Stimulated activated CD8-positive, alpha-beta memory T cell treated with anti-CD3 and anti-CD28 coated beads, Interleukin-2, amount 100 ng/mL, for 48 hours (primary cell): ENCODE measurements at regions not wholly inside any gene's neighbourhood (a gene's known extent, or its start where the extent isn't known, plus 50 kb on each side); places are given as distances from the start of the nearest gene placed in this dataset.
"Not testable (repeated sequence)": the region's sequence is repeated elsewhere in the genome, so short reads cannot be mapped to it uniquely, and the experiment has no call there.

Source experiments
- DNase-seq, 2 donors: peaks; one replicate each; pipeline ENCODE4 v3.0.0-alpha.2; 2020; ENCODE audit warnings: low read depth in 2 of 2

DNA sequence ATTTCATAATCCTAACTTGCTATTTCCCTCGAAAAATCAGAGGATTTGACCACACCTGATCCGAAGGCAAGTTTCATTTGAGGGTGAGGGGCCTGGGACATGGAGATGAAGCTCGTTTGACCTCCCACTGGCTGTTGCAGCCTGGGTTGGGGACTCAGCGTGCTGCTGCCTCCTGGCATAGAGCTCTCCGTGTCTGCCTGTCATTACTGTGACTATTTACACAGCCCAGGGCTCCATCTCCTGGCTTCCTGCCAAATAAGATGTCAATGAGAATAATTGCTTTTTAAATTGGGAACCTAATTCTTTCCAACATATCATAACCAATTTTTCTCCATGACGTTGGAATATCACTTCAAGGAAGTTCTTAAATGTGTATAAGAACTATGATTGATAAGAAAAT is 139.3 kb upstream of the COBL start:
- DNase-seq = no peak

DNA sequence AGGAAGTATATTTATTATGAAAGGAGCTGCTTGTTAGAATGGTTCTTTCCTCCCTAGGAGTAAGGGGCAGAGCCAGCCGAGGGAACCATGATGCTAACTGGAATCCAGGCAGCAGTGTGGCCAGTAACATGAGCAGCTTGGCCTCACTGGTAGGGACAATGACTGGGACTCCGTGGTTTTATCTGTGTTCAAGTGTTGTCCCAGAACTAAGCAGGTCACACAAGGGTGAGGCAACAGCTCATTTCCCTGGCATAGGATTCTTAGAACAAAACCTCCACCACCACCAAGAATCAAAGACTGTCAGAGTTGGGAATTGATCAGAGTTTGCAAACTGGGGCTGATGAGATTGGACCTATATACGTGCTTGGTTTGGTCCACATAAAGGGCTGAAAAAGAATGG is 138.9 kb upstream of the COBL start:
- DNase-seq = no peak

DNA sequence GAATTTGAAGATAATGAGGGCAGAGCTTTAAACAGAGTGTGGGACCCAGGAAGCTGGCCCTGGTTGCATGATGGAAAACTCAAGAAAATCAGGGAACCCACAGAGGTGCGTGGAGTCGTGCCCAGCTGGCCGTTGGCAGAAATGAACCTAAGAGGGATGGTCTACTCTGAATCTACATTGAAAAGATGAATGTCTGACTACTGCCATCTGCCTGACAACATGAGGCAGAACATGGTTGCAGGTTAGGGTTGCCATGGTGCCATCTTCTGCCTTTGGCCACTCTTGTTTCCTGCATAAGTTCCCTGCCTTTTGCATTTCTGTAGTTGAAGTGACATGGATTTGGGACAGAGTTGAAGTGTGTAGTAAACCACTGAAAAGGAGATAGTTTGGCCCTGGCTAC is 138.5 kb upstream of the COBL start:
- no peak for DNase-seq

DNA sequence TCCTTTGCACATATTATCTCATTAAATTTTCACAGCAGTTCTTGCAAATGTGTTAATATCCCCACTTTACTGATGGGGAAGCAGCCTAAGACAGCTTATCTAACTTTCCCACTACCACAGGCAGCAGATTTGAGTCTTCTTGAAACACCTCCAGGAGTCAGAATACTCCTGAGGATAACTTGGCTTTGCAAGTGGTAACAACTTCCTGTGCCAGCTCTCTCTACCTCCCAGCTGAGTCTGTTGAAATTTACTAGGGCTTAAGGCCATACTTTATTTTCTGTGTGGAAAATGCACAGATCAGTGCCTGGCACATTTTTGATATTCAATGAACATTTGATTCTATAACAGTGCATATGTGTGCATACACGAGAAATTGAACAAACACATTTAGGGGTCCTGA is 136.1 kb upstream of the COBL start:
- no peak for DNase-seq

DNA sequence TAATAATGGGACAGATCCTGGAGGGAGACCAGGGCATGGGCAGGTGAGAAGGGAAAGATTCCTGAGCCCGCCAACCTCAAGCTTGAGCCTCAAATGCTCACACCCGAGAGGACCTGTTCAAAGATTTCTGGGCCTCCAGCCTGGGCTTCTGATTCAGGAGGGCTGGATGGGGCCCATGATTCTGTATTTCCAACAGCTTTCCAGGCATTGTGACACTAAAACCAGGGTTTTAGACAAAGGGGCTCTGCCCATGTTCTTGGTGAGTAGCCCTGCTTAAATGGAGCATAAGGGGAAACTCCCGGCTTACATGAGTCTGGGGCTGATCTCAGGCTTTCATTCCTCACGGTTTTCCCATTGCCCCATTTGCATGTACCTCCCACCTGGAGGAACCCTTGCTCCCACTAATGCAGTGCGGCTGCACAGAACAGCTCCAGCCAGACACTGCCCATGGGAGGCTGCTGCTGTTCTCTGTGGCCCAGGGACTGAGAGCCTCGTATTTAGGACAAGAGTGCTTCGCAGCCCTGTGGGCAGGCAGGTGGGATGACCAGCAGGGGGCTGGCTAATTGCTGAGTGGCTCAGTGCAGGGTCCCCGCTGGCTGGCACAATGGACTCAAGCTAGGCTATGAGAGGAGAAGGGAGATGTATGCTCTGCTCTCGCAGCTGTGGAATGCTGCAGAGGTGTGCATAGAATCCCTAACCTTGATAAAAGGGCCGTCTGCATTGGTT is 135.3 kb upstream of the COBL start:
- no peak for DNase-seq

DNA sequence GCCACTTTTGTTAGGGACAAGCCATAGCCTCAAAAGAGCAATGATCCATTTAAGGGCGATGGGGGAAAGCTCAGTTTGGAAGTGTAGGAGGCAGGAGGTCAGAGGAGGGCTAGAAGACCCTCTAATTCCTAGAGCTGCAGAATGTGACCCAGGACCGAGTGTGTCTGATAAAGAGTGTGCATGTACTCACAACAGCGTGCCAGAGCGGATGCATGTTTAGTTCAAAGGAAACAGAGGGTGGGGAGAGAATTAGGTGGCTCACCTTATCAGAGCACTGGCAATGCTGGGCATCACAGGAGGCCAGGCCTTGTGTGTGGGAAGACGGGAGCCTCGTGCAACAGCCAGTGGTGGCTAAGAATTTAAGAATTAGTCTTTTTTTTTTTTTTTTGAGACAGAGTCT is 133.9 kb upstream of the COBL start:
- DNase-seq = no peak

DNA sequence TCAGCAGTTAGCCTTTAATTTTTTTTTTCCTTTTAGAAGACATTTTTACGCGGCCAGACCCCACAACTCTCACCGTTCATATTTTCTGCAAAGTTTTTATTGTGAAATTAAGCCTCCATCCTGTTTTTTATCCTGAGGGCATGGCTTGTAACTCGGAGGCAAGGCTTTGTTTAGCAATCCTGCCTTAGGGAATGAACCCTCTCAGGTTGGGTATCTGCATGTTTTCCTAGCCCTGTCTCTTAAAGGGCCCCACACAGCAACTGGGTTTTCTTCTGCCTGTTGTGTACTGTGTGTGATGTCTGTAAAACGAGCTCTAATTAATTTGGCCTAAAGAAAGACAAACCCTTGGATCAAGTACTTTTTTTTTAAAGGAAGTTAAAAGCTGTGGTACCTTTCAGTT is 130.2 kb upstream of the COBL start:
- no peak for DNase-seq

DNA sequence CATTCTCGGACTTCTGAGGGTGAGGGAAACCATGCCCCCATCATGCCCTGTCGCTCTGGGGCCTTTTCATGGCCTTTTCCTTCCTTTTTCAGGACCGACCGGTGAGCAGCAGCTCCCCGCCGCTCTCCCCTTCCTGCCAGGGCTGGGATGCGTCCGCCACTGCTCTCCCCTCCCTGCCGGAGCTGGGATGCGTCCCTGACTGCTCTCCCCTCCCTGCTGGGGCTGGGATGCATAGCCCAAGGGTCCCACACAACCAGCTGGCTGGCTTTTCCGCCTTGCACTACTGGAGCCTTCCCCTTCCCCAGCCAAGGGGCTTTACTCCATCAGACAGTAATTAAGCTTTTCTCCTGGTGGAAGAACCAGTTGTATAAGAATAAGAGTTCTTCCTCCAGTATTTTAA is 129.7 kb upstream of the COBL start:
- DNase-seq = no peak

DNA sequence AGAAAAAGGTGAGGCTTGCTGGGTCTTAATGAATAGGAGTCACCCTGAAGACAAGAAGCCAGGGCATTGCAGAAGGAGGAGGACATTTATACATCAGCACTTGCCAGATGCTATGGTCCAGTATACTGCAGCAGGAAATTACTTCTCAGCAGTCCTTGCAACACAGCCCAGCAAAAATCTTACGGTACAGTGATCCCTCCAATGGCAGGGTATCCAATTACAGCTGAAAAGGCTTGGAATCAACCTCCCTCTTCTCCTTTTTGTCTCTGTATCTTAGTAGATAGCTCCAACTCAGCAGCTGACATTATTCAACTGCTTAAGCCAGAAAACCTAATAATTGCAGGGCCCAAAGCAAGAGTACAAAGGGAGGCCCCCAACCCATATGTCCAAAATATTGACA is 128.3 kb upstream of the COBL start:
- DNase-seq = no peak

DNA sequence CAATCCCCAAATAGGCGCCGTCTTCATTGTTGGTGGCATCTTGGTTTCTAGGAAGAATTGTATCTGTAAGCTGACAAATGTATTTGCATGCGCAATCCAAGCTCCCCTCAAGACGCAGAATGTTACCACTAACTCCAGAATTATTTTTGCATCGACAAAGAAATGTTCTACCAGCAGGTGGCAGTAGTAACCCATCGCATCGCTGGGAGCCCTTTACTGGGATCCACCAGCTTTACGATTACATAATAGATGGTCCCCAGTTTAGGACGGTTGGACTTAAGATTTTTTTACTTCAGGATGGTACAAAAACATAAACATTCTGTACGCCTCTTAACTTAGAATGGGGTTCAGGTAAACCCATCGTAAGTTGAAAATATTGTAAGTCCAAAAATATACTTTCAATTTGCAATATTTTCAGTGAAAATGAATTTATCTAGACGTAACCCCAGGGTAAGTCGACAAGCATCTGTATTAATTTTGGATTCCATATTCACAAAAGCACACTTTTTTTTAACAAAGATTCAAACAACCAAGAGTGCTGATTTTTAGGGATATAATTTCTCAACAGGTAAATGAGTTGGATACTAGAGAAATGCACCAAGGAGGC is 114.0 kb upstream of the COBL start:
- peak; percentile 10 to 15 for DNase-seq

DNA sequence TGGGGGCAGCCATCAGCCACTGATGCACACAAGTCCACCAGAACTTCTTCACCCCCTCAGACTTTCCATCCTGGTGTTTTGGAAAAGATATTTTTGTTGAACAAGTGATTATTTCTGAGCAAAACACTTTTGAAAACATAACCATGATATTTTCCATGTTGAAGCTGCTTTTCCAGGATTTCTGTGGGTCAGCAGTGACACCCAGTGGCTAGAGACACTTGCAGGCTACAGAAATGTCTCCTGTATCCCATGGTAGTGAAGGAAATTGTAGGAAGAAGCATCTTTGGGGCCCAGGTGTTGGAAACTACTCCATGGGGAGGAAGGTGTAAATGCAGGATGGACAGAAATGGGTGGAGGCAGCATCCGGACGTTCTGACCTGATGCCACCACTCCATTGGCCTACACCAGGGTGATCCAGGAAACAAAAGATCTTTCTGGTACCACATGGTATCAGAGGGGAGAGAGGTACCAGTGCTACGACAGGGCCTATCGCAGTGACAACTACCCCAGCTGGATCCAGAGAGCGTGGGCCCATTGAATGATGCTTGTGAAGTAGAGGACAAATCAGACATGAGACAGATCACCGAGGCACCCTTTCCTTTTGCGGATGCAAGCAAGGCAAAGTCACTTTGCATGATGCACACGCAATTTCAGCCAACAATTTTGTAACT is 111.7 kb upstream of the COBL start:
- DNase-seq = no peak

DNA sequence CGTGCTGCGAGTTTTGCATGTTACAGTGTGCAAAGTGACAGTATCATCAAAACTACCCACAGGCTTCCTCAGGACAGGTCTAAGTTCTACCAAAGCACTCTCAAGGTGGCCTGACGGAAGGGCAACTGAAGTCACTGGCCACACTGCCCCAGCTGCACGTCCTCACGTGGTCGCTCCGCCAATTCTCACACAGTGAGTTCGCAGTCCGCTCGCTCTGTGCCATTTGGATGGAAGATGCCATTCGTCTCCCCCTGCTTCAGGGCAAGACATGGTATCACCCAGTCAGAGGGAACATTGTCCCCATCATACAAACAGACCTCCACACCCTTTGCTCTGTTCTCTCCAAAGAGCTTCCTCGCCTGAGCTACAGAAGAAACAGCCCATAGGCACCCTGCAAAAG is 109.6 kb upstream of the COBL start:
- DNase-seq = no peak

DNA sequence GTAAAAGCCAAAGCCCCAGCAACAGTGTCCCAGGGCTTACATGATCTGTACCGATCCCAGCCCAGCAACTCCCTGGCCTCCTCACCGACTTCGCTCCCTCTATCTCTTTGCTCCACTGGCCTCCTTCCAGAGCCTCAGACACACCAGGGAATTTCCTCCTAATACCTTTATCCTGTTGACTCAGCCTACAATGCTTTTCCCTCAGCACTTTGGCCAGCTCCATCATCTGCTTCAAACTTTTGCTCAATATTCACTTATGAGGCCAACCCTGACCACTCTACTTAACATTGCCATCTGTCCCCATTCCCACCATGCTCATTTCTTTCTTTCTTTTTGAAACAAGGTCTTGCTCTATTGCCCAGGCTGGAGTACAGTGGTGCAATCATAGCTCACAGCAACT is 93.3 kb upstream of the COBL start:
- DNase-seq = not testable (repeated sequence)

DNA sequence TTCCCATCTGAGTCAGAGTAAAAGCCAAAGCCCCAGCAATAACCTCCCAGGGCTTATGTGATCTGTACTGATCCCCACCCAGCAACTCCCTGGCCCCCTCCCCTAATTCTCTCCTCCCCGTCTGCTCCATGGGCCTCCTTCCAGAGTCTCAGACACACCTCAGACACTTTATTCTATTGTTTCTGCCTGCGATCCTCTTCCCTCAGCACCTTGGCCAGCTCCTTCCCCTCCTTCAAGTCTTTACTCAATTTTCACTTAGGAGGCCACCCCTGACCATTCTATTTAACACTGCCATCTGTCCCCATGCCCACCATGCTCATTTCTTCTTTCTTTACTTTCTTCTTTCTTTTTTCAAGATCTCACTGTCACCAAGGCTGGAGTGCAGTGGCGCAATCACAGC is 81.0 kb upstream of the COBL start:
- DNase-seq = not testable (repeated sequence)

DNA sequence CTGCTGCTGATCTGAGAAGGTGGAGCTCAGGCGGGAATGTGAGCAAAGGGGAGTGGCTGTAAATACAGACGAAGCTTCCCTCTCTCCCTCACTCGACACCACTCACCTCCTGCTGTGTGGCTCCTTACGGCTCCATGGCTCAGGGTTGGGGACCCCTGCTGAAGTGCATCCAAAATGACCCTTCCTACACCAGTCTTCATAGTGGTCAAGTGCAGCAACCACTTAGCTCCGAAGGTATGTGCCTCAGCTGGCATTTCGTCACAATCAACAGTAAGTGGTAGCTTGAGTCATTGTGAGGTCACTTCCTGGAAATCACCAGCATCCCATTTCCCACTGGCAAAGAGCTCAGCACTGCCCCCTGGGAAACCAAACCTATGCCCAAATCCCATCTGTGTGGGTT is 76.4 kb upstream of the COBL start:
- DNase-seq = not testable (repeated sequence)

DNA sequence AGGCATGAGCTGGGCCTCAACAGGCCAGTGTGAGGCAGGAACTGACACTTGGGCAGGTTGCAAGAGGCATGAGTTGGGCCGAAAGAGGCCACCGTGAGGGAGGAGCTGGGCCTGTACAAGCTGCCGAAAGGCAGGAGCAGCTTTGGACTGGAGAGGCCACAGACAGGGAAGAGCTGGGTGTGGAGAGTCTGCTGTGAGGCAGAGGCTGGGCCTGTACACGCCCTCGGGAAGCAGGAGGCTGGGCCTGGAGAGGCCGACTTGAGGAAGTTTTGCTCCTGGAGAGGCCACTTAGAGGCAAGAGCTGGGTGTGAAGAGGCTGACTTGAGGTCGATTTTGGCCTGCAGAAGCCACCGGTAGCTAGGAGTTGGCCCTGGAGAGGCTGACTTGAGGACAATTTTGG is 73.3 kb upstream of the COBL start:
- DNase-seq = not testable (repeated sequence)

DNA sequence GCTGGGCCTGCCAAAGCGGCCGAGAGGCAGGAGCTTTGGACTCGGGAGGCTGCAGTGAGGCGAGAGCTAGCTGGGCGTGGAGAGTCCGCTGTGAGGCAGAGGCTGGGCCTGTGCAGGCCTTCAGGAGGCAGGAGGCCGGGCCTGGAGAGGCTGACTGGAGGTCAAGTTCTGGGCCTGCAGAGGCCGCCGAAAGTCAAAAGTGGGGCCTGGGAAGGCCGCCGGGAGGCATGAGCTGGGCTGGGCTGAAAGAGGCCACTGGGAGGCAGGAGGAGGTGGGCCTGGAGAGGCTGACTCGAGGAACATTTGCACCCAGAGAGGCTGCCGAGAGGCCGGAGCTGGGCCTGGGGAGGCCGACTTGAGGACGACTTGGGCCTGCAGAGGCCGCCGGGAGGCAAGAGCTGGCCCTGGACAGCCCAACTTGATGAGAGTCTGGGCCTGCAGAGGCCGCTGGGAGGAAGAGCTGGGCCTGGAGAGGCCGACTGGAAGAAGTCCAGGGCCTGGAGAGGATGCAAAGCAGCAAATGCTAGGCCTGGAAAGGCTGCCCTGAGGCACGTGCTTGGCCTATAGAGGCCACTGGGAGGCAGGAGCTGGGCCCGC is 72.7 kb upstream of the COBL start:
- DNase-seq = not testable (repeated sequence)

DNA sequence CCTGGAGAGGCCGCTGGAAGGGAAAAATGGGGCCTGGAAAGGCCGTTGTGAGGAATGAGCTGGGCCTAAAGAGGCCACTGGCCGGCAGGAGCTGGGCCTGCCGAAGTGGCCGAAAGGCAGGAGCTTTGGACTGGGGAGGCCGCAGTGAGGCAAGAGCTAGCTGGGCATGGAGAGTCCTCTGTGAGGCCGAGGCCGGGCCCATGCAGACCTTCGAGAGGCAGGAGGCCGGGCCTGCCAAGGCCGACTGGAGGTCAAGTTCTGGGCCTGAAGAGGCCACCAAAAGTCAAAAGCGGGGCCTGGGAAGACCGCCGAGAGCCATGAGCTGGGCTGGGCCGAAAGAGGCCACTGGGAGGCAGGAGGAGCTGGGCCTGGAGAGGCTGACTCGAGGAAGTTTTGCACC is 71.6 kb upstream of the COBL start:
- DNase-seq = not testable (repeated sequence)

DNA sequence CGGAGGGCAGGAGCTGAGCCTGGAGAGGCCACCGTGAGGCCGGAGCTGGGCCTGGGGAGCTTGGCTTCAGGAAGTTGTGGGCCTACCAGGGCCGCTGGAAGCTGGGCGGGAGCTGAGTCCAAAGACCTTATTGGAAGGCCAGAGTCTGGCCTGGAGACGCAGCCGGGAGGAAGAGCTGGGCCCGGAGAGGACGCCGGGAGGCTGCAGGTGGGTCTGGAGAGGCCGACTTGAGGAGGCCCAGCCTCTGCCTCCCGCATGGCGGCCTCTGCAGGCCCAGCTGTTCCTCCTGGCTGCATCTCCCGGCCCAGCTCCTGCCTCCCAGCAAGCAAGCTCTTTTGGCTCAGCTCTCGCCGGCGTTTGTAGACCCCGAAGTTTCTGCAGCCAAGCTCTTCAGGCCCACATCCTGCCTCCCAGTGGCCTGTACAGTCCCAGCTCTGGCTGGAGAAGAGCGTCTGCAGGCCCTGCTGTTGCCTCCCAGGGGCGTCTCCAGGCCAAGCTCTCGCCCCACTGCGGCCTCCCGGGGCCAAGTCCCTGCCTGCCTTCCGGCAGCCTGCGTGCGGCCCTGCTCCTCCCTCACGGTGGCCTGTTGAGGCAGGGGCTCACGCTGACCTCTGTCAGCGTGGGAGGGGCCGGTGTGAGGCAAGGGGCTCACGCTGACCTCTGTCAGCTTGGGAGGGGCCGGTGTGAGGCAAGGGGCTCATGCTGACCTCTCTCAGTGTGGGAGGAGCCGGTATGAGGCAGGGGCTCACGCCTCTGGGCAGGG is 70.4 kb upstream of the COBL start:
- DNase-seq = not testable (repeated sequence)

DNA sequence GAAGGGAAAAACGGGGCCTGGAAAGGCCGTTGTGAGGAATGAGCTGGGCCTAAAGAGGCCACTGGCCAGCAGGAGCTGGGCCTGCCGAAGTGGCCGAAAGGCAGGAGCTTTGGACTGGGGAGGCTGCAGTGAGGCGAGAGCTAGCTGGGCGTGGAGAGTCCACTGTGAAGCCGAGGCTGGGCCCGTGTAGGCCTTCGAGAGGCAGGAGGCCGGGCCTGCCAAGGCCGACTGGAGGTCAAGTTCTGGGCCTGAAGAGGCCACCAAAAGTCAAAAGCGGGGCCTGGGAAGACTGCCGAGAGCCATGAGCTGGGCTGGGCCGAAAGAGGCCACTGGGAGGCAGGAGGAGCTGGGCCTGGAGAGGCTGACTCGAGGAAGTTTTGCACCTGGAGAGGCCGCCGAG is 69.6 kb upstream of the COBL start:
- DNase-seq = not testable (repeated sequence)

DNA sequence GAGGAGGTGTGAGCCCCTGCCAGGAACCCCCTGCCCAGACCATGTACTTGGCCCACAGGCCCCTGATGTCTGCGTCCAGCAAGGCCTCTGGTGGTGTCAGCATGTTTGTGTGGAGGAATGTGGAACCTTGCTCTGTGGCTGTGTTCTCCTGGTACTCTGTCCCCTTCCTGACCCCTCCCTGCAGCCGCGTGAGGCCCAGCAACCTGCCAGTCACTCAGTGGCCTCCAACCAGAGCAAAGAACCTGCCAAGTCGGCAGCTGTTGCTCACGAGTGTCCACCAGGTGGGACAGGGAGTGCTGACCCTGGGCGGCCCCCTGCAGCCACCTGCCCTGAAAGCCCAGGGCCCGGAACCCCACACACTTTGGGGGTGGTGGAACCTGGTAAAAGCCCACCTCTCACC is 65.6 kb upstream of the COBL start:
- DNase-seq = not testable (repeated sequence)
